ENCODE measurements at regions not wholly inside any gene's neighbourhood (a gene's known extent, or its start where the extent isn't known, plus 50 kb on each side); places are given as distances from the start of the nearest gene placed in this dataset.

DNA sequence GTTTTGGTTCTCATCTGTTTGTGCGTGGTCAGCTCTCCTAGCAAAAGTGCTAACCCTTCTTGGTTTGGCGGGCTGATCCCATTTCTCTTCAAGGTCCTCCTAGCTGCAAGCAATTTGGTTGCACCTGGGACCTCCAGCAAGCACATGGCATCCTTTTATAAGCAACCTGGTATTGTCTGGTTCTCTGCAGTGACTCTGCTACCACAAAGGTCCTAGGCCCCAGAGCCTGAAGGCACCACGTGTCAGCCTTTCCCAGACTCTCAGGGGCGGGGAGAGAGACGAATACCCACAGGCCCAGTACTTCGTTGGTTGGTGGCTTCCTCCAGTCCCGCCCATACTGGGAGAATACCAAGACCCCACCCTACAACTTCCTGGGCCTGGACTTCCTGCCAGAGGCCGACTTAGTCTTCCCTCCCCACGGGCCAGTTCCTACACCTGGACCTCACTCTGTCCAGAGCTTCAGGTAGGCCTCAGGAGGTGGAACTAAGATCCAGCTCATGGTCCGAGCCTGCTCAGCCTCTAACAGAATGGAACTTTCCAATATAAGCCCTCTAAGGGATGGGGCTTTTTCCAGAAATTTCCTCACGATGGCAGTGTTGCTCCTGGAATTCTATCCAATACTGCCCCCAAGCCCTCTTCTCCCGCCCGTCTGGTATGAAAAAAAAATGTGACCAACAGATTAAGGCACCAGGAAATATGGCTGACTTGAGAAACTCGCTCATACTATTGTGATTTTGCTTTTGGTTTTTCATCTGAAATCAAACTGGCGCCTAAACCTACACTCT is 192.5 kb upstream of the STK26 start (continued):
- TF ChIP-seq, protein P1, sequence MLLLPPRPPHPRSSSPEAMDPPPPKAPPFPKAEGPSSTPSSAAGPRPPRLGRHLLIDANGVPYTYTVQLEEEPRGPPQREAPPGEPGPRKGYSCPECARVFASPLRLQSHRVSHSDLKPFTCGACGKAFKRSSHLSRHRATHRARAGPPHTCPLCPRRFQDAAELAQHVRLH (tag by site-specific recombination; IDR thresholded peaks at IDR 0.05): peak; percentile 47; the same call in 1 of the 2 replicates
- TF ChIP-seq ZNF629 (tag by site-specific recombination; IDR thresholded peaks at IDR 0.05): peak; percentile 80
- TF ChIP-seq ZBTB20 (tag by site-specific recombination; IDR thresholded peaks at IDR 0.05): peak; percentile 13; the same call in 1 of the 2 replicates
- peak; percentile 72; the same call in 1 of the 2 replicates for TF ChIP-seq ZSCAN30 (tag by site-specific recombination; IDR thresholded peaks at IDR 0.05)
- TF ChIP-seq KLF8 (tag by site-specific recombination; IDR thresholded peaks at IDR 0.05): peak; percentile 57; the same call in 1 of the 2 replicates
- TF ChIP-seq KLF1 (tag by site-specific recombination; IDR thresholded peaks at IDR 0.05): peak; percentile 53
- no peak for TF ChIP-seq ZNF707 (tag by site-specific recombination; IDR thresholded peaks at IDR 0.05)
- peak; percentile 65 for TF ChIP-seq SETDB1 (IDR thresholded peaks at IDR 0.05; ENCODE audit: insufficient read length, low read length)
- TF ChIP-seq ZNF354C (tag by site-specific recombination; IDR thresholded peaks at IDR 0.05; ENCODE audit: borderline replicate concordance, low read depth): no peak
- TF ChIP-seq ZNF600 (tag by site-specific recombination; IDR thresholded peaks at IDR 0.05): peak; percentile 85
- no peak for TF ChIP-seq ZNF830 (tag by site-specific recombination; IDR thresholded peaks at IDR 0.05; ENCODE audit: low read depth)
- peak; percentile 98 for TF ChIP-seq ZEB2 (tag by site-specific recombination; IDR thresholded peaks at IDR 0.05)
- no peak for TF ChIP-seq OSR2 (tag by site-specific recombination; IDR thresholded peaks at IDR 0.05)
- no peak for TF ChIP-seq ZNF223 (tag by site-specific recombination; IDR thresholded peaks at IDR 0.05)
- TF ChIP-seq ZBTB8A (tag by site-specific recombination; IDR thresholded peaks at IDR 0.05): peak; percentile 71
- peak; percentile 82 for TF ChIP-seq KLF10 (tag by site-specific recombination; IDR thresholded peaks at IDR 0.05)
- TF ChIP-seq, protein P2, sequence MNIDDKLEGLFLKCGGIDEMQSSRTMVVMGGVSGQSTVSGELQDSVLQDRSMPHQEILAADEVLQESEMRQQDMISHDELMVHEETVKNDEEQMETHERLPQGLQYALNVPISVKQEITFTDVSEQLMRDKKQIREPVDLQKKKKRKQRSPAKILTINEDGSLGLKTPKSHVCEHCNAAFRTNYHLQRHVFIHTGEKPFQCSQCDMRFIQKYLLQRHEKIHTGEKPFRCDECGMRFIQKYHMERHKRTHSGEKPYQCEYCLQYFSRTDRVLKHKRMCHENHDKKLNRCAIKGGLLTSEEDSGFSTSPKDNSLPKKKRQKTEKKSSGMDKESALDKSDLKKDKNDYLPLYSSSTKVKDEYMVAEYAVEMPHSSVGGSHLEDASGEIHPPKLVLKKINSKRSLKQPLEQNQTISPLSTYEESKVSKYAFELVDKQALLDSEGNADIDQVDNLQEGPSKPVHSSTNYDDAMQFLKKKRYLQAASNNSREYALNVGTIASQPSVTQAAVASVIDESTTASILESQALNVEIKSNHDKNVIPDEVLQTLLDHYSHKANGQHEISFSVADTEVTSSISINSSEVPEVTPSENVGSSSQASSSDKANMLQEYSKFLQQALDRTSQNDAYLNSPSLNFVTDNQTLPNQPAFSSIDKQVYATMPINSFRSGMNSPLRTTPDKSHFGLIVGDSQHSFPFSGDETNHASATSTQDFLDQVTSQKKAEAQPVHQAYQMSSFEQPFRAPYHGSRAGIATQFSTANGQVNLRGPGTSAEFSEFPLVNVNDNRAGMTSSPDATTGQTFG (tag by site-specific recombination; IDR thresholded peaks at IDR 0.05; ENCODE audit: borderline replicate concordance): no peak
- no peak for TF ChIP-seq ZNF112 (tag by site-specific recombination; IDR thresholded peaks at IDR 0.05)
- TF ChIP-seq, protein P3, sequence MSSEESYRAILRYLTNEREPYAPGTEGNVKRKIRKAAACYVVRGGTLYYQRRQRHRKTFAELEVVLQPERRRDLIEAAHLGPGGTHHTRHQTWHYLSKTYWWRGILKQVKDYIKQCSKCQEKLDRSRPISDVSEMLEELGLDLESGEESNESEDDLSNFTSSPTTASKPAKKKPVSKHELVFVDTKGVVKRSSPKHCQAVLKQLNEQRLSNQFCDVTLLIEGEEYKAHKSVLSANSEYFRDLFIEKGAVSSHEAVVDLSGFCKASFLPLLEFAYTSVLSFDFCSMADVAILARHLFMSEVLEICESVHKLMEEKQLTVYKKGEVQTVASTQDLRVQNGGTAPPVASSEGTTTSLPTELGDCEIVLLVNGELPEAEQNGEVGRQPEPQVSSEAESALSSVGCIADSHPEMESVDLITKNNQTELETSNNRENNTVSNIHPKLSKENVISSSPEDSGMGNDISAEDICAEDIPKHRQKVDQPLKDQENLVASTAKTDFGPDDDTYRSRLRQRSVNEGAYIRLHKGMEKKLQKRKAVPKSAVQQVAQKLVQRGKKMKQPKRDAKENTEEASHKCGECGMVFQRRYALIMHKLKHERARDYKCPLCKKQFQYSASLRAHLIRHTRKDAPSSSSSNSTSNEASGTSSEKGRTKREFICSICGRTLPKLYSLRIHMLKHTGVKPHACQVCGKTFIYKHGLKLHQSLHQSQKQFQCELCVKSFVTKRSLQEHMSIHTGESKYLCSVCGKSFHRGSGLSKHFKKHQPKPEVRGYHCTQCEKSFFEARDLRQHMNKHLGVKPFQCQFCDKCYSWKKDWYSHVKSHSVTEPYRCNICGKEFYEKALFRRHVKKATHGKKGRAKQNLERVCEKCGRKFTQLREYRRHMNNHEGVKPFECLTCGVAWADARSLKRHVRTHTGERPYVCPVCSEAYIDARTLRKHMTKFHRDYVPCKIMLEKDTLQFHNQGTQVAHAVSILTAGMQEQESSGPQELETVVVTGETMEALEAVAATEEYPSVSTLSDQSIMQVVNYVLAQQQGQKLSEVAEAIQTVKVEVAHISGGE (tag by site-specific recombination; conservative IDR thresholded peaks at IDR 0.05; ENCODE audit: low read depth): peak; percentile 92
- TF ChIP-seq ZNF24 (tag by site-specific recombination; IDR thresholded peaks at IDR 0.05): peak; percentile 66; the same call in 1 of the 2 replicates
- no peak for TF ChIP-seq ZNF701 (tag by site-specific recombination; IDR thresholded peaks at IDR 0.05)
- TF ChIP-seq ZSCAN23 (tag by site-specific recombination; IDR thresholded peaks at IDR 0.05): no peak
- TF ChIP-seq, protein P4, sequence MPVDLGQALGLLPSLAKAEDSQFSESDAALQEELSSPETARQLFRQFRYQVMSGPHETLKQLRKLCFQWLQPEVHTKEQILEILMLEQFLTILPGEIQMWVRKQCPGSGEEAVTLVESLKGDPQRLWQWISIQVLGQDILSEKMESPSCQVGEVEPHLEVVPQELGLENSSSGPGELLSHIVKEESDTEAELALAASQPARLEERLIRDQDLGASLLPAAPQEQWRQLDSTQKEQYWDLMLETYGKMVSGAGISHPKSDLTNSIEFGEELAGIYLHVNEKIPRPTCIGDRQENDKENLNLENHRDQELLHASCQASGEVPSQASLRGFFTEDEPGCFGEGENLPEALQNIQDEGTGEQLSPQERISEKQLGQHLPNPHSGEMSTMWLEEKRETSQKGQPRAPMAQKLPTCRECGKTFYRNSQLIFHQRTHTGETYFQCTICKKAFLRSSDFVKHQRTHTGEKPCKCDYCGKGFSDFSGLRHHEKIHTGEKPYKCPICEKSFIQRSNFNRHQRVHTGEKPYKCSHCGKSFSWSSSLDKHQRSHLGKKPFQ (tag by site-specific recombination; IDR thresholded peaks at IDR 0.05): peak; percentile 44
- no peak for TF ChIP-seq BCL11B (tag by site-specific recombination; IDR thresholded peaks at IDR 0.05; ENCODE audit: low read depth)
- TF ChIP-seq ZNF555 (tag by site-specific recombination; conservative IDR thresholded peaks at IDR 0.05): no peak
- no peak for TF ChIP-seq ZNF585B (tag by site-specific recombination; IDR thresholded peaks at IDR 0.05)
- TF ChIP-seq ZXDB (tag by site-specific recombination; IDR thresholded peaks at IDR 0.05): peak; percentile 86
- peak; percentile 77 for TF ChIP-seq ZNF335 (tag by site-specific recombination; conservative IDR thresholded peaks at IDR 0.05)
- no peak for TF ChIP-seq ZNF211 (tag by site-specific recombination; IDR thresholded peaks at IDR 0.05; ENCODE audit: low read depth)
- TF ChIP-seq, protein P5, sequence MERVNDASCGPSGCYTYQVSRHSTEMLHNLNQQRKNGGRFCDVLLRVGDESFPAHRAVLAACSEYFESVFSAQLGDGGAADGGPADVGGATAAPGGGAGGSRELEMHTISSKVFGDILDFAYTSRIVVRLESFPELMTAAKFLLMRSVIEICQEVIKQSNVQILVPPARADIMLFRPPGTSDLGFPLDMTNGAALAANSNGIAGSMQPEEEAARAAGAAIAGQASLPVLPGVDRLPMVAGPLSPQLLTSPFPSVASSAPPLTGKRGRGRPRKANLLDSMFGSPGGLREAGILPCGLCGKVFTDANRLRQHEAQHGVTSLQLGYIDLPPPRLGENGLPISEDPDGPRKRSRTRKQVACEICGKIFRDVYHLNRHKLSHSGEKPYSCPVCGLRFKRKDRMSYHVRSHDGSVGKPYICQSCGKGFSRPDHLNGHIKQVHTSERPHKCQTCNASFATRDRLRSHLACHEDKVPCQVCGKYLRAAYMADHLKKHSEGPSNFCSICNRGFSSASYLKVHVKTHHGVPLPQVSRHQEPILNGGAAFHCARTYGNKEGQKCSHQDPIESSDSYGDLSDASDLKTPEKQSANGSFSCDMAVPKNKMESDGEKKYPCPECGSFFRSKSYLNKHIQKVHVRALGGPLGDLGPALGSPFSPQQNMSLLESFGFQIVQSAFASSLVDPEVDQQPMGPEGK (tag by site-specific recombination; IDR thresholded peaks at IDR 0.05): peak; percentile 79
- TF ChIP-seq ZNF302 (tag by site-specific recombination; IDR thresholded peaks at IDR 0.05; ENCODE audit: low read depth): no peak
- TF ChIP-seq ZNF548 (tag by site-specific recombination; IDR thresholded peaks at IDR 0.05): no peak

All from HEK293 (cell line).